SK-N-SH treated with all-trans-retinoic acid at 6 μM for 48 hours (cell line): ENCODE measurements at regions not wholly inside any gene's neighbourhood (a gene's known extent, or its start where the extent isn't known, plus 50 kb on each side); places are given as distances from the start of the nearest gene placed in this dataset.

Source experiments
- ARNTL ChIP-seq: fragments of 450-650 bp; formaldehyde crosslinking; IDR thresholded peaks from 2 replicates; pipeline ENCODE4 v1.5.0; 2020; ENCODE audit warnings: low read depth, mild to moderate bottlenecking, moderate library complexity, borderline replicate concordance
- ESRRG ChIP-seq: fragments of 250-450 bp; sonication (Bioruptor Pico); IDR thresholded peaks from 2 replicates; pipeline ENCODE4 v1.6.1; 2021; ENCODE audit warnings: mild to moderate bottlenecking
- RARB ChIP-seq: fragments of 250-450 bp; sonication (Bioruptor Pico); IDR thresholded peaks from 2 replicates; pipeline ENCODE4 v1.8.0; 2021; ENCODE audit warnings: mild to moderate bottlenecking, moderate library complexity
- SNAI2 ChIP-seq: fragments of 250-450 bp; sonication (Bioruptor Pico); IDR thresholded peaks from 2 replicates; pipeline ENCODE4 v1.5.0; 2020; ENCODE audit warnings: mild to moderate bottlenecking, moderate library complexity
- ZC3H10 ChIP-seq: fragments of 250-450 bp; sonication (Bioruptor Pico); IDR thresholded peaks from 2 replicates; pipeline ENCODE4 v1.5.1; 2021; ENCODE audit warnings: mild to moderate bottlenecking, moderate library complexity
- ZFP3 ChIP-seq: fragments of 250-450 bp; sonication (Bioruptor Pico); IDR thresholded peaks from 2 replicates; pipeline ENCODE4 v1.5.0; 2020; ENCODE audit warnings: mild to moderate bottlenecking, moderate library complexity
- ZNF565 ChIP-seq: fragments of 450-650 bp; formaldehyde crosslinking; conservative IDR thresholded peaks from 2 replicates; pipeline ENCODE4 v1.5.0; 2020; ENCODE audit warnings: low read depth, mild to moderate bottlenecking, moderate library complexity
- ZNF70 ChIP-seq: fragments of 450-650 bp; formaldehyde crosslinking; IDR thresholded peaks from 2 replicates; pipeline ENCODE4 v1.5.0; 2020; ENCODE audit warnings: mild to moderate bottlenecking, moderate library complexity
- ZNF8 ChIP-seq: fragments of 450-650 bp; formaldehyde crosslinking; IDR thresholded peaks from 2 replicates; pipeline ENCODE4 v1.5.0; 2020; ENCODE audit warnings: mild to moderate bottlenecking, moderate library complexity
- TF ChIP-seq, protein P1 (sequence below): fragments of 250-450 bp; sonication (Bioruptor Pico); IDR thresholded peaks from 2 replicates; pipeline ENCODE4 v1.5.1; 2020; ENCODE audit warnings: low read depth, mild to moderate bottlenecking, moderate library complexity
- TF ChIP-seq, protein P2 (sequence below): fragments of 250-450 bp; sonication (Bioruptor Pico); IDR thresholded peaks from 2 replicates; pipeline ENCODE4 v1.8.0; 2021; ENCODE audit warnings: low read depth, mild to moderate bottlenecking, moderate library complexity, borderline replicate concordance
- TF ChIP-seq, protein P3 (sequence below): fragments of 250-450 bp; sonication (Bioruptor Pico); IDR thresholded peaks from 2 replicates; pipeline ENCODE4 v1.5.0; 2020; ENCODE audit warnings: mild to moderate bottlenecking, moderate library complexity
- TF ChIP-seq, protein P4 (sequence below): fragments of 250-450 bp; sonication (Bioruptor Pico); IDR thresholded peaks from 2 replicates; pipeline ENCODE4 v1.8.0; 2020; ENCODE audit warnings: mild to moderate bottlenecking, moderate library complexity, borderline replicate concordance
- TF ChIP-seq, protein P5 (sequence below): fragments of 250-450 bp; sonication (Bioruptor Pico); IDR thresholded peaks from 2 replicates; pipeline ENCODE4 v1.5.1; 2021; ENCODE audit warnings: mild to moderate bottlenecking, moderate library complexity

DNA sequence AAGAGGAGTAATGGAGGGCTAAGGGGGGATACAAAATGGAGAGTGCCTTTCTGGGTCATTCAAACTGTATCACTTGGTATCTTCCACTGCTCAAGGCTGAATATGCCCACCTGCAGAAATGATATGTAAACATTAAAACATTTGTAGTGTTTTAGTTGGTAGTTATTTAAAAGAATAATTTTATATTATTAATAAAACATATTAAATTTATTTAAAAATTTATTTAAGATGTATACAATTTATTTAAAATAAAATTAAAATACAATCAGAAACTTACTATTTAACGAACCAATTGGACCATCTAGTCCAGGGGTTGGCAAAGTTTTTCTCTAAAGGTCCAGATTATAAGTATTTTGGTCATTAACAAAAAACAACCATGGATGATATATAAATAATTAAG, 308.5 kb downstream of the PLK2 start:
- TF ChIP-seq ZFP3 (CRISPR knock-in tag) (no peak), RARB (CRISPR knock-in tag) (no peak), ZC3H10 (CRISPR knock-in tag) (no peak), ESRRG (CRISPR knock-in tag) (no peak), ZNF8 (no peak), ZNF70 (CRISPR knock-in tag) (no peak), ARNTL (no peak), SNAI2 (CRISPR knock-in tag) (no peak), ZNF565 (CRISPR knock-in tag) (no peak)
- TF ChIP-seq, protein P1, sequence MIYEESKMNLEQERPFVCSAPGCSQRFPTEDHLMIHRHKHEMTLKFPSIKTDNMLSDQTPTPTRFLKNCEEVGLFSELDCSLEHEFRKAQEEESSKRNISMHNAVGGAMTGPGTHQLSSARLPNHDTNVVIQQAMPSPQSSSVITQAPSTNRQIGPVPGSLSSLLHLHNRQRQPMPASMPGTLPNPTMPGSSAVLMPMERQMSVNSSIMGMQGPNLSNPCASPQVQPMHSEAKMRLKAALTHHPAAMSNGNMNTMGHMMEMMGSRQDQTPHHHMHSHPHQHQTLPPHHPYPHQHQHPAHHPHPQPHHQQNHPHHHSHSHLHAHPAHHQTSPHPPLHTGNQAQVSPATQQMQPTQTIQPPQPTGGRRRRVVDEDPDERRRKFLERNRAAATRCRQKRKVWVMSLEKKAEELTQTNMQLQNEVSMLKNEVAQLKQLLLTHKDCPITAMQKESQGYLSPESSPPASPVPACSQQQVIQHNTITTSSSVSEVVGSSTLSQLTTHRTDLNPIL (CRISPR knock-in tag), result no peak
- TF ChIP-seq, protein P2, sequence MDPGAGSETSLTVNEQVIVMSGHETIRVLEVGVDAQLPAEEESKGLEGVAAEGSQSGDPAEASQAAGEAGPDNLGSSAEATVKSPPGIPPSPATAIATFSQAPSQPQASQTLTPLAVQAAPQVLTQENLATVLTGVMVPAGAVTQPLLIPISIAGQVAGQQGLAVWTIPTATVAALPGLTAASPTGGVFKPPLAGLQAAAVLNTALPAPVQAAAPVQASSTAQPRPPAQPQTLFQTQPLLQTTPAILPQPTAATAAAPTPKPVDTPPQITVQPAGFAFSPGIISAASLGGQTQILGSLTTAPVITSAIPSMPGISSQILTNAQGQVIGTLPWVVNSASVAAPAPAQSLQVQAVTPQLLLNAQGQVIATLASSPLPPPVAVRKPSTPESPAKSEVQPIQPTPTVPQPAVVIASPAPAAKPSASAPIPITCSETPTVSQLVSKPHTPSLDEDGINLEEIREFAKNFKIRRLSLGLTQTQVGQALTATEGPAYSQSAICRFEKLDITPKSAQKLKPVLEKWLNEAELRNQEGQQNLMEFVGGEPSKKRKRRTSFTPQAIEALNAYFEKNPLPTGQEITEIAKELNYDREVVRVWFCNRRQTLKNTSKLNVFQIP (CRISPR knock-in tag), result no peak
- TF ChIP-seq, protein P3, sequence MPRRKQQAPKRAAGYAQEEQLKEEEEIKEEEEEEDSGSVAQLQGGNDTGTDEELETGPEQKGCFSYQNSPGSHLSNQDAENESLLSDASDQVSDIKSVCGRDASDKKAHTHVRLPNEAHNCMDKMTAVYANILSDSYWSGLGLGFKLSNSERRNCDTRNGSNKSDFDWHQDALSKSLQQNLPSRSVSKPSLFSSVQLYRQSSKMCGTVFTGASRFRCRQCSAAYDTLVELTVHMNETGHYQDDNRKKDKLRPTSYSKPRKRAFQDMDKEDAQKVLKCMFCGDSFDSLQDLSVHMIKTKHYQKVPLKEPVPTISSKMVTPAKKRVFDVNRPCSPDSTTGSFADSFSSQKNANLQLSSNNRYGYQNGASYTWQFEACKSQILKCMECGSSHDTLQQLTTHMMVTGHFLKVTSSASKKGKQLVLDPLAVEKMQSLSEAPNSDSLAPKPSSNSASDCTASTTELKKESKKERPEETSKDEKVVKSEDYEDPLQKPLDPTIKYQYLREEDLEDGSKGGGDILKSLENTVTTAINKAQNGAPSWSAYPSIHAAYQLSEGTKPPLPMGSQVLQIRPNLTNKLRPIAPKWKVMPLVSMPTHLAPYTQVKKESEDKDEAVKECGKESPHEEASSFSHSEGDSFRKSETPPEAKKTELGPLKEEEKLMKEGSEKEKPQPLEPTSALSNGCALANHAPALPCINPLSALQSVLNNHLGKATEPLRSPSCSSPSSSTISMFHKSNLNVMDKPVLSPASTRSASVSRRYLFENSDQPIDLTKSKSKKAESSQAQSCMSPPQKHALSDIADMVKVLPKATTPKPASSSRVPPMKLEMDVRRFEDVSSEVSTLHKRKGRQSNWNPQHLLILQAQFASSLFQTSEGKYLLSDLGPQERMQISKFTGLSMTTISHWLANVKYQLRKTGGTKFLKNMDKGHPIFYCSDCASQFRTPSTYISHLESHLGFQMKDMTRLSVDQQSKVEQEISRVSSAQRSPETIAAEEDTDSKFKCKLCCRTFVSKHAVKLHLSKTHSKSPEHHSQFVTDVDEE (CRISPR knock-in tag), result no peak
- TF ChIP-seq, protein P4, sequence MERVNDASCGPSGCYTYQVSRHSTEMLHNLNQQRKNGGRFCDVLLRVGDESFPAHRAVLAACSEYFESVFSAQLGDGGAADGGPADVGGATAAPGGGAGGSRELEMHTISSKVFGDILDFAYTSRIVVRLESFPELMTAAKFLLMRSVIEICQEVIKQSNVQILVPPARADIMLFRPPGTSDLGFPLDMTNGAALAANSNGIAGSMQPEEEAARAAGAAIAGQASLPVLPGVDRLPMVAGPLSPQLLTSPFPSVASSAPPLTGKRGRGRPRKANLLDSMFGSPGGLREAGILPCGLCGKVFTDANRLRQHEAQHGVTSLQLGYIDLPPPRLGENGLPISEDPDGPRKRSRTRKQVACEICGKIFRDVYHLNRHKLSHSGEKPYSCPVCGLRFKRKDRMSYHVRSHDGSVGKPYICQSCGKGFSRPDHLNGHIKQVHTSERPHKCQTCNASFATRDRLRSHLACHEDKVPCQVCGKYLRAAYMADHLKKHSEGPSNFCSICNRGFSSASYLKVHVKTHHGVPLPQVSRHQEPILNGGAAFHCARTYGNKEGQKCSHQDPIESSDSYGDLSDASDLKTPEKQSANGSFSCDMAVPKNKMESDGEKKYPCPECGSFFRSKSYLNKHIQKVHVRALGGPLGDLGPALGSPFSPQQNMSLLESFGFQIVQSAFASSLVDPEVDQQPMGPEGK (CRISPR knock-in tag), result no peak
- TF ChIP-seq, protein P5, sequence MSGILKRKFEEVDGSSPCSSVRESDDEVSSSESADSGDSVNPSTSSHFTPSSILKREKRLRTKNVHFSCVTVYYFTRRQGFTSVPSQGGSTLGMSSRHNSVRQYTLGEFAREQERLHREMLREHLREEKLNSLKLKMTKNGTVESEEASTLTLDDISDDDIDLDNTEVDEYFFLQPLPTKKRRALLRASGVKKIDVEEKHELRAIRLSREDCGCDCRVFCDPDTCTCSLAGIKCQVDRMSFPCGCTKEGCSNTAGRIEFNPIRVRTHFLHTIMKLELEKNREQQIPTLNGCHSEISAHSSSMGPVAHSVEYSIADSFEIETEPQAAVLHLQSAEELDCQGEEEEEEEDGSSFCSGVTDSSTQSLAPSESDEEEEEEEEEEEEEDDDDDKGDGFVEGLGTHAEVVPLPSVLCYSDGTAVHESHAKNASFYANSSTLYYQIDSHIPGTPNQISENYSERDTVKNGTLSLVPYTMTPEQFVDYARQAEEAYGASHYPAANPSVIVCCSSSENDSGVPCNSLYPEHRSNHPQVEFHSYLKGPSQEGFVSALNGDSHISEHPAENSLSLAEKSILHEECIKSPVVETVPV, result no peak
